ENCODE measurements at regions not wholly inside any gene's neighbourhood (a gene's known extent, or its start where the extent isn't known, plus 50 kb on each side); places are given as distances from the start of the nearest gene placed in this dataset.

- no peak for DNase-seq
Observed at GRCh38 chr6:4549556-4550226, 226.5 kb upstream of the CDYL start.

DNA sequence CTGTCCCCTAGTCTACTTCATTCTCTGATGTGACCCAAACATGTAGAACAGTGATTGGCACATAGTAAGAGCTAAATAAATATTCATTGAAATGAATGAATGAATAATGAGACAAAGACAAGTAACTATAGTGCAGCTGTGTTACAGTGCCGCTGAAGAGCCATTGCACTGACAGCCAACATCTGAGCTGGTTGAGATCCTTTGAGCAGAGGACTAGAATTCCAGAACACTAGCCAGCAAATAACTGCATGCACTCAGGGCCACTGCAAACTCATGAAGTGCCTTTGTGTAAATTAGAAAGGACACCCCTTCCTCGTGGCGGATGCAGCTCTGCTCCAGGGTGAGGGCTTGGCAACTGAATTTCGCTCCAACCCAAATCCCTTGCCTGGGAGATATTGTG lies 230.3 kb upstream of the CDYL start:
- no peak for DNase-seq

- no peak for DNase-seq
Observed at GRCh38 chr6:4543596-4543995, 232.6 kb upstream of the CDYL start.

DNA sequence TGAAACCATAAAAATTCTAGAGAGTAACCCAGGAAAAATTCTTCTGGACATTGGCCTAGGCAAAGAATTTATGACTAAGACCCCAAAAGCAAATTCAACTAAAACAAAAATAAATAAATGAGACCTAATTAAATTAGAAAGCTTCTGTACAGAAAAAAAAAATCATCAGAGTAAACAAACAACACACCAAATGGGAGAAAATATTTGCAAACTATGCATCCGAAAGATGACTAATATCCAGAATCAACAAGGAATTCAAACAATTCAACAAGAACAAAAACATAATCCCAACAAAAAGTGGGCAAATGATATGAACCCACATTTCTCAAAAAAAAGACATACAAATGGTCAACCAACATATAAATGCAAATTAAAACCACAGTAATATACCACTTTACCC lies 242.6 kb upstream of the CDYL start:
- no peak for DNase-seq

DNA sequence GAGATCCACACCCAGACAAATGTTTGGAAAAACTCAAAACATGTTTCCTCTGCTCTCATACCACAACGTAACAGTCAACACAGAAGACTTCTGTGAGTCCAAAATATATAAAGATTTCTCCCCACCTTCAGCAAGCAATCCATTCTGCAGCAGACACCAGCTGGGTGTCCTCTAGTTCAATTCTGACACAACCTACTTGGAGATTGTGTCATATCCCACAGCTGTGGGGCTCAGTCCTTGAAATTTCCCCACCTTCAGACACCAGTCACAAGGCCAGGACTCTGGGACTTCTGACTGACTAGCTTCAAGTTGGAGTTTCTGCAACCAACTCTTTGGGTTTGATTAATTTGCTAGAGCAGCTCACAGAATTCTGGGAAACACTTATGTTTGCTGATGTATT lies 244.8 kb upstream of the CDYL start:
- DNase-seq, result no peak

DNA sequence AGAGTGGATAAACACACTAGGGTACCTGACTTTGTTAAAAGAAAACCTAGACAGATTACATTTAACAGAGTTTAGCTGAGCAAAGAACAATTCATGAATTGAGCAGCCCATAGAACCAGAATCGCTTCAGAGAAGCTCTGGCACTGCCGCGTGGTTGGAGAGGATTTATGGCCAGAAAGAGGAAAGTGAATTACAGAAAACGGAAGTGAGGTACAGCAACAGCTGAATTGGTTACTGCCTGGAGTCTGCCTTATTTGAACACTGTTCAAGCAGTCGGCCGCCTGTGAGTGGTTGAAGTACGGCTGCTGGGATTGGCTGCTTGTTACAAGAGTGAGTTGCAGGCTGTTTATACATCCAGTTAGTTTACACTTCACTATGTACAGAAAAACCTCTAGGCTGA lies 253.8 kb upstream of the CDYL start:
- DNase-seq, result no peak

- DNase-seq, result no peak
Observed at GRCh38 chr6:4521070-4521469, 255.1 kb upstream of the CDYL start.

GRCh38 chr6:4518506-4518905 lies 257.7 kb upstream of the CDYL start:
- no peak for DNase-seq

DNA sequence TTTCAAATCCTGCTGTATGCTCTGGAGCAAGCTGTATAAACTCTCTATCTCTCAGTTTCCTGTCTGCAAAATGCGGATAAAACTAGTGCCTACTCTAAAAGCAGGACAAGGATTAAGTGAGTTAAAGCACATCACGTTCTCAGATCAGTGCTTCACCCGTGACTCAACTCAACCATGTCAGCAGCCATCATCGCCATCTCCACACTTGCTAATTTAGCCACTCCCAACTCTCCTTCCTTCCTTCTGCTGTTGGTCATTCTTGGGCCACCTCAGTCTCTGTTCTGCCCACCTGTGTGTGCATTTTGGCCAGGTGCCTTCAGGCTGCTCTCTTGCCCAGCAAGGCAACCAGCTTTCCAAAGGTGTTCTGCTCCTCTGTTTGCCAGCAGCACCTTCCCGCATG lies 260.0 kb upstream of the CDYL start:
- DNase-seq, result no peak

GRCh38 chr6:4513561-4513960 lies 262.6 kb upstream of the CDYL start:
- DNase-seq, result no peak

- no peak for DNase-seq
Observed at GRCh38 chr6:4512051-4512471, 264.1 kb upstream of the CDYL start.

GRCh38 chr6:4511641-4512020 lies 264.6 kb upstream of the CDYL start:
- DNase-seq, result no peak

GRCh38 chr6:4510906-4511640 lies 265.1 kb upstream of the CDYL start:
- no peak for DNase-seq

- no peak for DNase-seq
Observed at GRCh38 chr6:4510317-4510716, 265.9 kb upstream of the CDYL start.

DNA sequence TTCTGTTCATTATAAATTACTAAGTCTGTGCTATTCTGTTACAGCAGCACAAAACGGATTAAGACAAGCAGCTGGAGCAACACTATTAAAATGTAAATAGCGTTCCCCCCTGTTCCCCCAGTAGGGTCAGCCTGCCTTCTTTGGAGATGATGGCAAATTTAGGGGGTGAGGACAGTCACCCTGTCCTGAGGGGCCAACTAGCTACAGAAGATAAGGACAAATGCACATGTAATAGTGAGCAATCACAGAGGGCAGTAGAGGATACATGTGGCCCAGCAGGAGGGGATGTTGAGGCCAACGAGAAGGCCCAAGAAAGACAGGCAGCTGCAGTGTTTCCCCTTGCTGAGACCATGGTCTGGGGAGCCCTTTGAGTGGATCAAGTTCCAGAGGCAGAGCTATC lies 266.7 kb upstream of the CDYL start:
- DNase-seq, result no peak

- DNase-seq, result no peak
Observed at GRCh38 chr6:4506792-4507191, 269.4 kb upstream of the CDYL start.

- no peak for DNase-seq
Observed at GRCh38 chr6:4506223-4506622, 270.0 kb upstream of the CDYL start.

DNA sequence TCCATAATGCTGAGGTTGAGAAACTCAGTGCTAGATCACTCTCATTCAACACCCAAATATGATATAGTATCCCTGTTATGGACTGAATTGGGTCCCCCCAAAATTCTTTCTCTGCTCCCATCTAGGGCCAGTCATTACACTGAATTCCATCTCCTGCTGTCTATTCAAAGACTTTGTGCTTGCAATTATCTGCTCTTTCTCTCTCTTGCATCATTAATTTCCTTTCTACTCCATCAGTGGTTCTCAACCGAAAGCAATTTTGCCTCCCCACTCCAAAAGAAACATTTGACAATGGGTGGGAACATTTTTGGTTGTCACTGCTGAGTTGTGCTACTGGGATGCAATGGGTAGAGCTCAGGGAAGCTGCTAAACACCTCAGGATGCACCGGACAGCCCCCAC lies 271.5 kb upstream of the CDYL start:
- no peak for DNase-seq

GRCh38 chr6:4503700-4504099 lies 272.5 kb upstream of the CDYL start:
- no peak for DNase-seq

DNA sequence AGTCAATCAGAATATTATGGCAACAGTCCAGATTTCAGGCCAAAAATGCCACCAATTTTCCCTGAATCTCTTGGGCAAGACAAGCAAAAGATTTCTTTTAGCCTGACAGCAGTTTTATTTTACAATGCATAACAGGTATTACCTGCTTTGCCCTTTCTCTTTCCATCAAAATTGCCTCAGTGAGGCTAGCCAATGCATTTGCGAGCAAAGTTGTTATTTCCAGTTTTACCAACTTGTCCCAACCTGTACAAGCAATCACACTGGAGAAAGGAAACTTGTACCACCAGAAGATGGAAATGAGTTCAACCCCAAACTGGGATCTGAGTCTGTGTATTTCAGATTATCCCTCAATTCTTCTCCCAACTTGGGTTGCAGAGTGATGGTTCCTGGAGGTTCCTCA lies 279.9 kb upstream of the CDYL start:
- DNase-seq, result no peak

- DNase-seq, result no peak
Observed at GRCh38 chr6:4491501-4492260, 284.5 kb upstream of the CDYL start.

DNA sequence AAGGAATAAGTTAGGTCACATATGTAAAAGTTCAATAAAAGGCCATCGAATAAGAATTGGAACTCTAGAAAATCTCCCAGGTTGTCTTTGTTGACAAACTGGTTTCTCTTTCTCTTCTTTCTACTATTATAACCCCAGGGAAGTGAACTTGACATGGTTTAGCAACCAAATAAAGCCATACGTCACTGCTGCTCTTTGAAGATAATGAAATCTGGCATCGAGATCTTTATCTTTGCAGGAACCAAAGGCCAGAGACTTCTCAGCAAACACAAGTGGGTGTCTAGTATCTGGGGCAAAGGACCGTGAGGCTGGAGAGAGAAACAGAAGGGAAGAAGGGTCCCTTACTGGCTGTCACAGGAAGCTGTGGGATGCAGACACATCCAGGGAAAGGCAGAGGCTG lies 286.7 kb upstream of the CDYL start:
- no peak for DNase-seq

DNA sequence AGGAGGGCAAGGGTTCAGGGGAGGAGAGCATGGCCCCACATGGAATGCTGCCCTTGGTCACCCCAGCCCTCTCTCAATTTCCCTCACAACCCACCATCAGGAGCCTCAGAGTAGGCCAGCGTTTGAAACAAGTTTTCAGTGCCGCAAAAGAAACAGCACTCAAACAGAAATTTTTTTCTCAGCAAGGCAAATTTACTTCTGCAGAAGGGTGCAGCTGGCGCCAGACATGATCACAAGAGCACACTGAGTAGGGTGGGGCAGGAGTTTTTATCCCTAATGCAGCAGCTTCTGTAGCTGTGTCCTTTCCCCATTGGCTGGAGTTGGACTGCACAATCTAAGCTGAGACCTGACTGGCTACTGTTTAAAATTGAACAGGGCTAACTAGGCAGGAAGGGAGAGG lies 287.8 kb upstream of the CDYL start:
- DNase-seq, result no peak

GRCh38 chr6:4487538-4487937 lies 288.7 kb upstream of the CDYL start:
- DNase-seq, result peak; percentile 21 to 23

Measured in activated T-cell treated with anti-CD3 and anti-CD28 coated beads, Interleukin-2, amount 50 U/mL, for 48 hours (primary cell).